Activated naive CD4-positive, alpha-beta T cell treated with anti-CD3 and anti-CD28 coated beads for 36 hours (primary cell): ENCODE measurements at regions not wholly inside any gene's neighbourhood (a gene's known extent, or its start where the extent isn't known, plus 50 kb on each side); places are given as distances from the start of the nearest gene placed in this dataset.

ENCODE experiments used
- CTCF ChIA-PET: fragments of 350-600 bp; sonication (Branson Sonifier 250); formaldehyde crosslinking; loops from one replicate; lab custom pipeline; 2021; ENCODE audit warnings: antibody characterized with exemption; lab: Charles Lee
- DNase-seq: peaks from one replicate; pipeline ENCODE4 v3.0.0-alpha.2; 2020
- H3K27ac Mint-ChIP-seq: one replicate; pipeline ENCODE4 v1.8.0; 2021; ENCODE audit warnings: mild to moderate bottlenecking, mixed read lengths
- H3K27me3 Mint-ChIP-seq: one replicate; pipeline ENCODE4 v1.8.0; 2021; ENCODE audit warnings: low read depth, mixed read lengths
- H3K36me3 Mint-ChIP-seq: one replicate; pipeline ENCODE4 v1.8.0; 2021; ENCODE audit warnings: low read depth, mixed read lengths
- H3K4me1 Mint-ChIP-seq: one replicate; pipeline ENCODE4 v1.8.0; 2021; ENCODE audit warnings: low read depth, mixed read lengths
- H3K4me3 Mint-ChIP-seq: one replicate; pipeline ENCODE4 v1.8.0; 2021; ENCODE audit warnings: mild to moderate bottlenecking, moderate library complexity, mixed read lengths
- H3K9me3 Mint-ChIP-seq: one replicate; pipeline ENCODE4 v1.8.0; 2021; ENCODE audit warnings: mixed read lengths
- intact Hi-C: fragments of 100-400 bp; cut with micrococcal nuclease; formaldehyde crosslinking; loops from one replicate; pipeline ENCODE4 v1.15.1; 2023

DNA sequence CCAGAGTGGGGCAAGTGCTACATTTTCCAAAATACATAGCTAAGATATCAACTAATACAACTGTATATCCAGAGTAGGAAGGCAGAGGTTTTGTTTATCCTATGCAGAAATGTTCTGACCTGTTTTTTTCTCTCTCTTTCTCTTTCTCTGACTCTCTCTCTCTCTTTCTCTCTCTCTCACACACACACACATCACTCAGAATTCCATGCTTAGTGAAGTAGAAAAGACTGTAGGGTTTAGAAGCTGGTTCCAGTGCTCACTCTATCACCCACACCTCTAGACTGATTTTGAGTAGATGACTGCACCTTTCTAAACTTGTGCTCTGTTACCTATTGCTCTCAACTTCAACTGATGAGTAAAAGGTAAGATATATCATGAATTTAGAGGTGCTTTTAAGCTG lies 356.7 kb downstream of the LRIG3 start:
- no peak overlapping the region for H3K27ac Mint-ChIP-seq
- H3K36me3 Mint-ChIP-seq: no peaks in the 10 kb centered on the region
- CTCF ChIA-PET: no interaction called here
- intact Hi-C loops: no loop called here
- no peaks in the 10 kb centered on the region for H3K27me3 Mint-ChIP-seq
- no peaks in the 10 kb centered on the region for H3K4me1 Mint-ChIP-seq
- H3K9me3 Mint-ChIP-seq: no peaks in the 10 kb centered on the region
- DNase-seq: no peak
- no peak overlapping the region for H3K4me3 Mint-ChIP-seq

DNA sequence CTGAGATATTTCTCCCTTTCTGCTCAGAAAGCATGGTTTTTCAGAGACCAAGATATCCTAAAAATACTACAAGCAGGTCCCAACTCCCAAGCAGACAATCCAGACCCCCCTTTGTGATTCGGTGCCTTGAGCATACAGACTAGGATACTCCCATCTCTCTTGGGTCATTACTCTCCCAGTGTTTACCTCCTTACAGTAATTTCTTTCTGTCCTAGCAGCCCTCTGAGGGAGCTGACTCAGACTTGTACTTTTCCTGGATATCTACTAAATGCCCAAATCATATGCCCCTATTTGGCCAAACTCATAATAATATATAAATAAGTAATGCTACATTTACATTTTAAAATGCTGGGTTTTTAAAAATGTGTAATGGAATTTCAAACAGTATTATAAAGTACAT lies 355.6 kb downstream of the LRIG3 start:
- DNase-seq: no peak
- intact Hi-C loops: no loop called here
- Mint-ChIP-seq H3K4me3 (no peak overlapping the region), H3K27ac (no peak overlapping the region), H3K4me1 (no peaks in the 10 kb centered on the region), H3K9me3 (no peaks in the 10 kb centered on the region), H3K27me3 (no peaks in the 10 kb centered on the region), H3K36me3 (no peaks in the 10 kb centered on the region)
- CTCF ChIA-PET: no interaction called here

DNA sequence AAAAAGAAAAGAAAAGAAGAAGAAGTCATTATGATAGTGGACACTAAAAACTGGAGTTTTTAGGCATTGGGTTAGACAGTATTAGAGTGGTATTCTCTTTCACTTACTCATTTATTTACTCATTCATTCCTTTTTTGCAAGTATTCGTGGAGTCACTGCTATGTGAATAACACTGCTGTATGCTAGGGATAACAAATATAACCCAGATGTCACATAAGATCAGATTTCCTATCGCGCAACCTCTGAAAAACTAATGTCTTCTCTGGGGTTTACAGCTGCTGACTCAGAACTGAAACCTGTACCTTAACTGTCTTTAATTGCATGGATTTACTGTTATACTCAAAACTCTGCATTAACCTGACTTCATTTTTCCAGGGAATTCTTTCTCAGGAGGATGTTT lies 353.7 kb downstream of the LRIG3 start:
- no peak overlapping the region for H3K27ac Mint-ChIP-seq
- no peaks in the 10 kb centered on the region for H3K36me3 Mint-ChIP-seq
- no peaks in the 10 kb centered on the region for H3K4me1 Mint-ChIP-seq
- DNase-seq: no peak
- H3K27me3 Mint-ChIP-seq: no peaks in the 10 kb centered on the region
- no peaks in the 10 kb centered on the region for H3K9me3 Mint-ChIP-seq
- intact Hi-C loops: no loop called here
- CTCF ChIA-PET: no interaction called here
- H3K4me3 Mint-ChIP-seq: no peak overlapping the region

DNA sequence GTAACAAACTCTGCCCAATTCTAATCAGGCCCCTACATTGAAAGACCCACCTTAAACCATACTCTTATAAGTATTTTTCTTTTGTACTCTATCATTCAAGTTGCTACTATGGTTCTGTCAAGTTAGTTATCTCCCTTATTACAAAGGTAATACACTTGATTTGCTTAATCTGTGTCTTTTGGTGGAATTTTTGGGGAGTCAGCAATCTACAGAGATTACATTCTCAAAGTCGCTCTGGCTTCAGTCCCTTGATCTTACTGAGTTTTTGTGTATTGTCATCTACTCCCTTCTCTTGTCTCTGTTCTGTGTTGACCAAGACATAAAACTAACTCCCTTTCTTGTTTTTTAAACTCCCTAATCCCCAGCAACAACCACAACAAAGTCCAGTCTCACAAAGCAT lies 353.1 kb downstream of the LRIG3 start:
- H3K27ac Mint-ChIP-seq: no peak overlapping the region
- no peaks in the 10 kb centered on the region for H3K36me3 Mint-ChIP-seq
- H3K4me3 Mint-ChIP-seq: no peak overlapping the region
- CTCF ChIA-PET: no interaction called here
- H3K27me3 Mint-ChIP-seq: no peaks in the 10 kb centered on the region
- intact Hi-C loops: no loop called here
- H3K9me3 Mint-ChIP-seq: no peaks in the 10 kb centered on the region
- H3K4me1 Mint-ChIP-seq: no peaks in the 10 kb centered on the region
- DNase-seq: no peak

DNA sequence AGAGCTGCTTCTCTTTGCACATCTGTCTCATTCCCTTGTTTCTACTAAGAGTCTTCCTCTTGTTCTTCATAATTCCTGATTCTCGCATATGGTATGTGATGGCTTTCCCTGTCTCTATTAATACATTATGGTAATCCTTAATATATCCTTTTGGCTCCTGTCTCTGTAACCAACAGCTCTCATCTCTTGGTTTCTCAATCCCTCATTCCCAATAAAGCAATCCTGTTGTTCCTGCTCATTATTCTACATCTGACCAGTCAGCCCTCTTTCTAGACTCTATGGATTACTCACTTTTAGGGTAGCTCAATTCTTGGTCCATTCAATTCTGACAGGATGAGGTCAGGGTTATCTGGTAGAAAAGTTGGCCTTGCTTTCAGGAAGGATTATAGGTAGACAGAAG lies 349.9 kb downstream of the LRIG3 start:
- no peak overlapping the region for H3K27ac Mint-ChIP-seq
- no peak for DNase-seq

DNA sequence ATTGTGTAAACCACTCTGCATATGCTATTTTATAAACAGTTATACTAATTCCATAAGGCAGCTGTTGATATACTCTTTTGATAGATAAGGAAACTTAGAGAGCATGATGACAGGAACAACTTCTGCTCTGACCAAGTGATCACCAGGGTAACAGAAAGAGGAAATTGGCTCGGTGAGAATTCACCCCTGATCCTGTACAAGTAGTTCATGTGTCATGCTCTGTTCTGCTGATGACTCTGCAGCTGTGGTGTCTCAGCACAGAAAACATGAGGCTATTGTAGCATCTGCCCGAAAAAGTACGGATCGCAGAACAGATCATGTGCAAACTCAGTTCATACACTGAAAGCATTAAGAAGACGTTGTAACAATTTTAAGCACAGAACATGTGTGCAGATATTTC lies 345.0 kb downstream of the LRIG3 start:
- no peak for DNase-seq
- Mint-ChIP-seq H3K27me3 (no peaks in the 10 kb centered on the region), H3K4me1 (no peaks in the 10 kb centered on the region), H3K9me3 (no peaks in the 10 kb centered on the region), H3K4me3 (no peak overlapping the region), H3K27ac (no peak overlapping the region), H3K36me3 (no peaks in the 10 kb centered on the region)
- intact Hi-C loops: no loop called here
- CTCF ChIA-PET: no interaction called here

More for the DNA sequence above, 349.9 kb downstream of the LRIG3 start:
- H3K4me1 Mint-ChIP-seq: no peaks in the 10 kb centered on the region
- intact Hi-C loops: no loop called here
- CTCF ChIA-PET: interaction anchor here (0.6 kb wide), 1 partner anchor 726 kb away, joined by 3 read pairs; no protein-coding TSS in a partner anchor
- no peaks in the 10 kb centered on the region for H3K27me3 Mint-ChIP-seq
- H3K9me3 Mint-ChIP-seq: no peaks in the 10 kb centered on the region
- H3K36me3 Mint-ChIP-seq: no peaks in the 10 kb centered on the region
- H3K4me3 Mint-ChIP-seq: no peak overlapping the region

DNA sequence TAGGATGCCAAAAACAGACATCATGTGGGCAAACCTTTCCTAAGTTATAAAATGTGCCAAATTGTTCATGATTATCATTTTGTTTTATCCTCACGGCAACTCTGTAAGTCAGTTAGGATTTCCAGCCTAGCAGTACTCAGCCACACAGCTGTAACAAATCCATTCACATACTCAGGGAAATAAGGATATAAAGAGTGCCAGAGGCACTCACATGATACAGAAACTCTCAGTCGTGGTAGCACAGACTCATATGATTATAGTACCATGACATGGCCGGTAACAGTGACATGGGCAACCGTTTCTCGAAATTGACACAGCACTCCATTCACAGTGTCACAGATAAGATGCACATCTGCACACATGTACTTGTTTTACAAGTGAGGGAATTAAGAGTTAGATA lies 344.2 kb downstream of the LRIG3 start:
- no peaks in the 10 kb centered on the region for H3K36me3 Mint-ChIP-seq
- intact Hi-C loops: no loop called here
- no peak for DNase-seq
- H3K27me3 Mint-ChIP-seq: no peaks in the 10 kb centered on the region
- H3K4me1 Mint-ChIP-seq: no peaks in the 10 kb centered on the region
- H3K9me3 Mint-ChIP-seq: no peaks in the 10 kb centered on the region
- no peak overlapping the region for H3K27ac Mint-ChIP-seq
- H3K4me3 Mint-ChIP-seq: no peak overlapping the region
- CTCF ChIA-PET: no interaction called here

DNA sequence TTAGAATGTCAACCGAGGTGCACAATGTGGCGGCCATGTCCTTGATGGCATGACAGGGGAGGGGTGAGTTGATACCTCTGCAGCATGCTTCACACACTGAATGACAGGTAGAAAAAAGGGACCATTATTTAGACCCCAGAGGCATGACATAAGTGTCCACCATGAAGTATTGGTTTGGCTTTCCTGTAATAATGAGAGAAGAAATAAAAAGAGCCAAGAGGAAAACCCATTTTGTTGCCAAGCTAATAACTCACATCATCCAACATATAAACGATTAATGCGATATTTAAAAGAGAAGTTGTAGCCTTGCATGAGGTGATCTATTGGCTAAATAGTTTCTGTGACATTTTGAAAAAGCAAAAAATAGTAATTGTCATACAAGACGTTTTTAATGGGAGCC lies 343.4 kb downstream of the LRIG3 start:
- CTCF ChIA-PET: no interaction called here
- Mint-ChIP-seq H3K4me1 (no peaks in the 10 kb centered on the region), H3K36me3 (no peaks in the 10 kb centered on the region), H3K9me3 (no peaks in the 10 kb centered on the region), H3K4me3 (no peak overlapping the region), H3K27me3 (no peaks in the 10 kb centered on the region), H3K27ac (no peak overlapping the region)
- DNase-seq: no peak
- intact Hi-C loops: no loop called here

DNA sequence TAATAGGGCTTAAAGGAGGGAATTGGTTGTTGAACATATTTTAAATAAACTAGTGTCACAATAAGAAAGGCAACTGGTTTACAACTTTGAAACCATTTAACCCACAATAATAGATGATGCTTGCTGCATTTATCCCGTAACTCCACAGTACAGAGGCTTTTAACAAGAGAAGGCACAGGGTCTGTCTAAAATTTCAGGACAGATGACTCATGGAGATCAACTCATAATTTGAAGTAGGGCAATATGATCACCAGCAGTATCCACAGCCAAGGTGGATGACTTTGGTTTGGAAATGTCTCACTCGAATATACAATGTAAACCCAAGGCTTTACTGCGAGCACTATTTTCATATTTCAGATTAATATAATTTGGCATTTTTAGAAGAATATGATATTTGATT lies 340.2 kb downstream of the LRIG3 start:
- Mint-ChIP-seq H3K27ac (no peak overlapping the region), H3K36me3 (no peaks in the 10 kb centered on the region), H3K27me3 (no peaks in the 10 kb centered on the region), H3K4me3 (no peak overlapping the region), H3K4me1 (no peaks in the 10 kb centered on the region), H3K9me3 (no peaks in the 10 kb centered on the region)
- CTCF ChIA-PET: no interaction called here
- intact Hi-C loops: no loop called here
- DNase-seq: no peak

DNA sequence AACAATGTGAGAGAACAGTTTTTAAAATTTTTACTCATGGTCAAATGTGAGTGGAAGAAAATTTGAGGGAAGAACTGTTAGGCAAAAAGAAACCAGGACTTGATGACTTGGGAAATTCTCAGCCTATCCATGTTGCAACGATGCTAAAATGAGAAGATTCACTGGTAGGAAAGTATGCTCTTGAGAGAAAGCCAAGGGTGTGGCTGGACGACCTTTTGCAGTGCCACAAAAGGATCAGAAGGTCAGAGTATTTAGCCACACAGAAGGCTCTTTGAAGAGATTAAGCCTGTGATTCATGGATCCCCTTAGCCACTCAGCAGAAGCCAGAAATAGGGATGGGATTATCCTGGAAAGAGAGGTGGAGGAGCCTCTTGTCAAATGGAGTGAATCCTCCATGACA lies 336.8 kb downstream of the LRIG3 start:
- intact Hi-C loops: no loop called here
- H3K4me3 Mint-ChIP-seq: no peak overlapping the region
- DNase-seq: no peak
- H3K27me3 Mint-ChIP-seq: no peaks in the 10 kb centered on the region
- no peaks in the 10 kb centered on the region for H3K36me3 Mint-ChIP-seq
- H3K9me3 Mint-ChIP-seq: no peaks in the 10 kb centered on the region
- no peak overlapping the region for H3K27ac Mint-ChIP-seq
- CTCF ChIA-PET: no interaction called here
- no peaks in the 10 kb centered on the region for H3K4me1 Mint-ChIP-seq

DNA sequence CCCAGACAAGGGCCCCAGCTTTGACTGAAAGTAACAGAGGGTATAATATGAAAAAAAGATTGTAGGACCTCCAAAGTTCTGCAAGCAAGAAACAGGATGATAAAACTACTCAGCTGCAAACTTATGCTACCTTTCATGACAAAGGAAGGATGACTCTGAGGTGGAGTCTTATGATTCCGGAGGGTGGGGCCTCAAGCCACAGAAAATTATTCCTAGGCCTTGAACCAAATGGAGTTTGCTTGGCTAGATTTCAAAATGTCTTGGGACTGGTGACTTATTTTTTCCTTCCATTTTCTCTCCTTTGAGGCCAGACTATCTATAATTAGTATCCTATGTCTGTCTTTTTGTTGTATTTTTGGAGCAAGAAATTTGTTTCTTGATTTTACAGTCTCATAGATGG lies 336.4 kb downstream of the LRIG3 start:
- H3K4me3 Mint-ChIP-seq: no peak overlapping the region
- DNase-seq: no peak
- H3K27me3 Mint-ChIP-seq: no peaks in the 10 kb centered on the region
- no peak overlapping the region for H3K27ac Mint-ChIP-seq
- CTCF ChIA-PET: no interaction called here
- intact Hi-C loops: no loop called here
- H3K36me3 Mint-ChIP-seq: no peaks in the 10 kb centered on the region
- H3K4me1 Mint-ChIP-seq: no peaks in the 10 kb centered on the region
- H3K9me3 Mint-ChIP-seq: no peaks in the 10 kb centered on the region

DNA sequence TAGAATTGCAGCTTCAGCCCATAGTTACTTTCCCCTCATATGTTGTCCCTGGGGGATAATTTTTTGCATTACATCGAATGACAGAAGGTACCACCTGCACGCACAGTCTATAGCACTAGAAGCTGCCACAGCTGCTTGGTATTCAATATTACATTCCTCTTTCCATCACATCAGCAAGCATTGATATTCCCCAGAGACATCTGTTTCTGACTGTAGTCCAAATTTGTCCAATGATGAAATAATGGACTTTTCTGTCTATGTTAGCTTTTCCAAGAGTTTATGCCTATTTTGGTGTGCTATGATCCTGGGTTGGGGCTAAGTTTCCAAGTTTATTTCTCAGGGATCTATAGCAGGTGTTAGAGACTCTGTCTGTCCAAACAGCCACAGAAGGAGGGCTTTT lies 335.4 kb downstream of the LRIG3 start:
- H3K4me1 Mint-ChIP-seq: no peaks in the 10 kb centered on the region
- intact Hi-C loops: no loop called here
- no peaks in the 10 kb centered on the region for H3K36me3 Mint-ChIP-seq
- H3K9me3 Mint-ChIP-seq: no peaks in the 10 kb centered on the region
- no peak overlapping the region for H3K27ac Mint-ChIP-seq
- DNase-seq: no peak
- no peaks in the 10 kb centered on the region for H3K27me3 Mint-ChIP-seq
- no peak overlapping the region for H3K4me3 Mint-ChIP-seq
- CTCF ChIA-PET: no interaction called here

DNA sequence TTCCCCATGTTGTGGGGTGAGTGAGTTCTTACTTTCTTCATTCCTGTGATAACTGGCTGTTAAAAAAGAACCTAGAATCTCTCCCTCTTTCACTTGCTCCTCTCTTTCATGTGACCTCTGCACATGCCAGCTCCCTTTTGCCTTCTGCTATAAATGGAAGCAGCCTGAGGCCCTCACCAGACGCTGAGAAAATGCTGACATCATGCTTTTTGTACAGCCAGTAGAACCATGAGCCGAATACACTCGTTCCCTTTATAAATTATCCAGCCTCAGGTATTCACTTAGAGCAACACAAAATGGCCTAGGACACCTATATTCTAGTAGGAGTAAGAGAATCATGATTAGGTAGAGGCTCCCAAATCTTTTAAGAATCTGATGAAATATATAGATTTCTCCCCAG lies 333.5 kb downstream of the LRIG3 start:
- DNase-seq: no peak
- Mint-ChIP-seq H3K4me3 (no peak overlapping the region), H3K9me3 (no peaks in the 10 kb centered on the region), H3K36me3 (no peaks in the 10 kb centered on the region), H3K4me1 (no peaks in the 10 kb centered on the region), H3K27me3 (no peaks in the 10 kb centered on the region), H3K27ac (no peak overlapping the region)
- intact Hi-C loops: no loop called here
- CTCF ChIA-PET: no interaction called here

DNA sequence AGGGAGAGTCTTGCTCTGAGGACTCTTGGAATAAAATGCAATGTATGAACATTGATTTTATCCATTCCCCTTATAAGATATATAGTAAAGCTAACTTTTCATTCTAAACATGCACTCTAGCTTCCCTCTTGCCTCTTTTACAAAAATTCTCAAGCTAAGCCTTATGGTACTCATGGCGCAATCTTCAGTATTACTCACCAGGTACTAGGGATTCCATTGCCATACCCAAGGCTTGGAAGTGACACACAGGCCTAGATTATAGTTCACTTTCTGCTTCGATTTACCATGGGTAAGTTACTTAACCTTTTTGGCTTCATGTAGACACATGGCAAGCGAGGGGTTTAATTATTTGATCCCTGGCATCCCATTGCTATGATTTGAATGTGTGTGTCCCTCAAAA lies 331.5 kb downstream of the LRIG3 start:
- no peak for DNase-seq
- Mint-ChIP-seq H3K36me3 (no peaks in the 10 kb centered on the region), H3K9me3 (no peaks in the 10 kb centered on the region), H3K27ac (no peak overlapping the region), H3K4me3 (no peak overlapping the region), H3K4me1 (no peaks in the 10 kb centered on the region), H3K27me3 (no peaks in the 10 kb centered on the region)
- CTCF ChIA-PET: no interaction called here
- intact Hi-C loops: no loop called here
